ENCODE measurements at regions not wholly inside any gene's neighbourhood (a gene's known extent, or its start where the extent isn't known, plus 50 kb on each side); places are given as distances from the start of the nearest gene placed in this dataset.

- TF ChIP-seq CTCF (IDR thresholded peaks at IDR 0.05; ENCODE audit: low read depth, low read length): no peak
- DNase-seq (ENCODE audit: extremely low read depth, low read depth): no peak
Observed at GRCh38 chr14:58873228-58873953, 235.6 kb downstream of the DACT1 start.

- no peak for TF ChIP-seq CTCF (IDR thresholded peaks at IDR 0.05; ENCODE audit: low read depth, low read length)
- DNase-seq (ENCODE audit: extremely low read depth, low read depth): no peak
Observed at GRCh38 chr14:58875613-58876012, 237.9 kb downstream of the DACT1 start.

- peak; percentile 54 for DNase-seq (ENCODE audit: extremely low read depth, low read depth)
- TF ChIP-seq CTCF (IDR thresholded peaks at IDR 0.05; ENCODE audit: low read depth, low read length): no peak
Observed at GRCh38 chr14:58876608-58877007, 238.8 kb downstream of the DACT1 start.

GRCh38 chr14:58878439-58879139 is 240.8 kb downstream of the DACT1 start:
- no peak for DNase-seq (ENCODE audit: extremely low read depth, low read depth)
- TF ChIP-seq CTCF (IDR thresholded peaks at IDR 0.05; ENCODE audit: low read depth, low read length): no peak

- TF ChIP-seq CTCF (IDR thresholded peaks at IDR 0.05; ENCODE audit: low read depth, low read length): no peak
- no peak for DNase-seq (ENCODE audit: extremely low read depth, low read depth)
Observed at GRCh38 chr14:58881433-58881832, 243.7 kb downstream of the DACT1 start.

- DNase-seq (ENCODE audit: extremely low read depth, low read depth): peak; percentile 73
Observed at GRCh38 chr14:58882577-58883018, 244.8 kb downstream of the DACT1 start.

More at GRCh38 chr14:58882577-58883018, 244.8 kb downstream of the DACT1 start:
- no peak for TF ChIP-seq CTCF (IDR thresholded peaks at IDR 0.05; ENCODE audit: low read depth, low read length)
